GM13976 (cell line): ENCODE measurements at regions not wholly inside any gene's neighbourhood (a gene's known extent, or its start where the extent isn't known, plus 50 kb on each side); places are given as distances from the start of the nearest gene placed in this dataset.

Source experiments
- DNase-seq: peaks from one replicate; pipeline ENCODE4 v3.0.0; 2012; ENCODE audit warnings: low spot score
- CTCF ChIP-seq: IDR thresholded peaks from 2 replicates; pipeline ENCODE4 v1.5.1; 2012; ENCODE audit warnings: borderline replicate concordance, mild to moderate bottlenecking; ENCODE audit not compliant: insufficient read depth; ENCODE audit errors: extremely low read depth, missing control alignments, control extremely low read depth
- in situ Hi-C: fragments of 300-500 bp; cut with MboI; formaldehyde crosslinking; loops from one replicate; pipeline ENCODE4 v1.12.0; 2022; ENCODE audit warnings: low sequenced_read_pairs, mixed read lengths, inconsistent platforms; ENCODE audit not compliant: unreplicated experiment

GRCh38 chr9:106797299-106797698, 65.7 kb upstream of the ZNF462 start:
- no peak for DNase-seq
- in situ Hi-C loops: no loop called here
- TF ChIP-seq CTCF: no peak

GRCh38 chr9:106798016-106798799, 64.8 kb upstream of the ZNF462 start:
- DNase-seq: no peak
- no peak for TF ChIP-seq CTCF
- in situ Hi-C loops: no loop called here

- TF ChIP-seq CTCF: no peak
- in situ Hi-C loops: no loop called here
- DNase-seq: no peak
Observed at GRCh38 chr9:106799152-106799551, 63.8 kb upstream of the ZNF462 start.

- no peak for DNase-seq
- no peak for TF ChIP-seq CTCF
- in situ Hi-C loops: no loop called here
Observed at GRCh38 chr9:106800701-106801270, 62.2 kb upstream of the ZNF462 start.

GRCh38 chr9:106801816-106802215, 61.1 kb upstream of the ZNF462 start:
- in situ Hi-C loops: no loop called here
- no peak for TF ChIP-seq CTCF
- no peak for DNase-seq
